GM23248 (cell line): ENCODE measurements at regions not wholly inside any gene's neighbourhood (a gene's known extent, or its start where the extent isn't known, plus 50 kb on each side); places are given as distances from the start of the nearest gene placed in this dataset.

Source experiments
- EZH2 ChIP-seq: fragments of 200-600 bp; sonication (generic); IDR thresholded peaks from 2 replicates; pipeline ENCODE4 v1.6.1; 2018; ENCODE audit warnings: antibody characterized with exemption, mild to moderate bottlenecking; ENCODE audit not compliant: insufficient read depth, poor library complexity, severe bottlenecking
- EZH2phosphoT487 ChIP-seq: fragments of 200-600 bp; sonication (generic); IDR thresholded peaks from 2 replicates; pipeline ENCODE4 v1.6.1; 2018; ENCODE audit warnings: antibody characterized with exemption, moderate library complexity, mild to moderate bottlenecking, low read depth; ENCODE audit not compliant: insufficient read depth

GRCh38 chr2:22217881-22218280 is 1094.1 kb downstream of the TDRD15 start:
- TF ChIP-seq EZH2 (no peak), EZH2phosphoT487 (no peak)
